GM18909 (cell line): ENCODE measurements at regions not wholly inside any gene's neighbourhood (a gene's known extent, or its start where the extent isn't known, plus 50 kb on each side); places are given as distances from the start of the nearest gene placed in this dataset.
"Not testable (repeated sequence)": the region's sequence is repeated elsewhere in the genome, so short reads cannot be mapped to it uniquely, and the experiment has no call there.

ENCODE experiments used
- ATAC-seq: cut with Tn5 transposase; IDR thresholded peaks from one replicate; pipeline ENCODE4 v1.9.1; 2021; ENCODE audit warnings: mild to moderate bottlenecking; ENCODE audit not compliant: unreplicated experiment, poor library complexity

- no peak for ATAC-seq
Observed at GRCh38 chr22:48622891-48623545, 1204.7 kb downstream of the BRD1 start.

GRCh38 chr22:48621085-48621484 lies 1206.6 kb downstream of the BRD1 start:
- no peak for ATAC-seq

GRCh38 chr22:48620460-48620859 lies 1207.2 kb downstream of the BRD1 start:
- ATAC-seq, result not testable (repeated sequence)

- no peak for ATAC-seq
Observed at GRCh38 chr22:48619721-48620120, 1208.0 kb downstream of the BRD1 start.

- no peak for ATAC-seq
Observed at GRCh38 chr22:48618326-48618725, 1209.3 kb downstream of the BRD1 start.

- no peak for ATAC-seq
Observed at GRCh38 chr22:48616656-48617055, 1211.0 kb downstream of the BRD1 start.

- no peak for ATAC-seq
Observed at GRCh38 chr22:48615171-48616008, 1212.3 kb downstream of the BRD1 start.

- ATAC-seq, result no peak
Observed at GRCh38 chr22:48613566-48614200, 1214.0 kb downstream of the BRD1 start.

GRCh38 chr22:48612077-48612995 lies 1215.3 kb downstream of the BRD1 start:
- ATAC-seq, result no peak

- ATAC-seq, result no peak
Observed at GRCh38 chr22:48609279-48609865, 1218.3 kb downstream of the BRD1 start.

GRCh38 chr22:48607901-48608662 lies 1219.6 kb downstream of the BRD1 start:
- ATAC-seq, result no peak

GRCh38 chr22:48606684-48607307 lies 1220.9 kb downstream of the BRD1 start:
- no peak for ATAC-seq

- ATAC-seq, result no peak
Observed at GRCh38 chr22:48605856-48606481, 1221.7 kb downstream of the BRD1 start.

GRCh38 chr22:48605125-48605524 lies 1222.5 kb downstream of the BRD1 start:
- no peak for ATAC-seq

GRCh38 chr22:48603621-48604320 lies 1223.9 kb downstream of the BRD1 start:
- ATAC-seq, result no peak

GRCh38 chr22:48602805-48603518 lies 1224.7 kb downstream of the BRD1 start:
- no peak for ATAC-seq

GRCh38 chr22:48600681-48601080 lies 1227.0 kb downstream of the BRD1 start:
- ATAC-seq, result no peak
